GDM1 (cell line): ENCODE measurements at regions not wholly inside any gene's neighbourhood (a gene's known extent, or its start where the extent isn't known, plus 50 kb on each side); places are given as distances from the start of the nearest gene placed in this dataset.
"Not testable (repeated sequence)": the region's sequence is repeated elsewhere in the genome, so short reads cannot be mapped to it uniquely, and the experiment has no call there.

ENCODE experiments used
- DNase-seq: peaks from one replicate; lab custom pipeline; 2025; lab: John Stamatoyannopoulos, UW

GRCh38 chr1:100628631-100629081 lies 90.7 kb downstream of the GPR88 start:
- no peak for DNase-seq

GRCh38 chr1:100629391-100629790 lies 90.2 kb upstream of the VCAM1 start:
- DNase-seq: no peak

GRCh38 chr1:100631015-100631551 lies 88.5 kb upstream of the VCAM1 start:
- no peak for DNase-seq

GRCh38 chr1:100642826-100643225 lies 76.7 kb upstream of the VCAM1 start:
- DNase-seq: no peak

- DNase-seq: no peak
These were observed 75.9 kb upstream of the VCAM1 start for GRCh38 chr1:100643471-100644196.

GRCh38 chr1:100646001-100646400 lies 73.5 kb upstream of the VCAM1 start:
- DNase-seq: no peak

GRCh38 chr1:100649146-100649545 lies 70.4 kb upstream of the VCAM1 start:
- DNase-seq: no peak

GRCh38 chr1:100657876-100658715 lies 61.4 kb upstream of the VCAM1 start:
- DNase-seq: no peak

- DNase-seq: no peak
These were observed 60.9 kb upstream of the VCAM1 start for GRCh38 chr1:100658716-100659026.

- no peak for DNase-seq
These were observed 58.4 kb upstream of the VCAM1 start for GRCh38 chr1:100661176-100661575.

GRCh38 chr1:100668494-100668893 lies 51.0 kb upstream of the VCAM1 start:
- not testable (repeated sequence) for DNase-seq
